ENCODE measurements at regions not wholly inside any gene's neighbourhood (a gene's known extent, or its start where the extent isn't known, plus 50 kb on each side); places are given as distances from the start of the nearest gene placed in this dataset.

GRCh38 chrX:139085404-139085803 is 373.9 kb upstream of the FGF13 start:
- no peak overlapping the region for H3K4me3 Mint-ChIP-seq
- CTCF ChIA-PET, result no interaction called here
- ATAC-seq (no peak), DNase-seq (ENCODE audit: low spot score) (no peak)
- POLR2A ChIA-PET, result no interaction called here
- no peaks in the 10 kb centered on the region for H3K27me3 Mint-ChIP-seq (ENCODE audit: low read depth)
- no peaks in the 10 kb centered on the region for H3K4me1 Mint-ChIP-seq
- no peaks in the 10 kb centered on the region for H3K9me3 Mint-ChIP-seq
- H3K27ac Mint-ChIP-seq, result no peak overlapping the region
- TF ChIP-seq ZNF138 (CRISPR knock-in tag; conservative IDR thresholded peaks at IDR 0.05), result no peak
- TF ChIP-seq ZBTB43 (CRISPR knock-in tag; IDR thresholded peaks at IDR 0.05), result no peak
- no peak for TF ChIP-seq STAT6 (CRISPR knock-in tag; conservative IDR thresholded peaks at IDR 0.05; ENCODE audit: low read depth)
- no peak for TF ChIP-seq ZNF317 (CRISPR knock-in tag; IDR thresholded peaks at IDR 0.05; ENCODE audit: borderline replicate concordance, low read depth)
- TF ChIP-seq SP1 (CRISPR knock-in tag; conservative IDR thresholded peaks at IDR 0.05), result no peak
- no peak for TF ChIP-seq ZNF121 (CRISPR knock-in tag; IDR thresholded peaks at IDR 0.05)
- no peak for TF ChIP-seq ZNF416 (CRISPR knock-in tag; IDR thresholded peaks at IDR 0.05)
- TF ChIP-seq ZNF532 (CRISPR knock-in tag; IDR thresholded peaks at IDR 0.05; ENCODE audit: borderline replicate concordance), result no peak
- TF ChIP-seq ELF4 (CRISPR knock-in tag; IDR thresholded peaks at IDR 0.05; ENCODE audit: low read depth), result no peak
- no peak for TF ChIP-seq GABPB1 (CRISPR knock-in tag; IDR thresholded peaks at IDR 0.05)
- no peak for TF ChIP-seq ZNF281 (CRISPR knock-in tag; IDR thresholded peaks at IDR 0.05)
- no peak for TF ChIP-seq PRDM15 (CRISPR knock-in tag; IDR thresholded peaks at IDR 0.05)
- TF ChIP-seq HMGXB4 (CRISPR knock-in tag; IDR thresholded peaks at IDR 0.05), result no peak
- no peak for TF ChIP-seq CTCF (IDR thresholded peaks at IDR 0.05)
- no peak for TF ChIP-seq RELA (CRISPR knock-in tag; IDR thresholded peaks at IDR 0.05; ENCODE audit: borderline replicate concordance)
- no peak for TF ChIP-seq PREB (CRISPR knock-in tag; IDR thresholded peaks at IDR 0.05; ENCODE audit: borderline replicate concordance)
- no peaks in the 10 kb centered on the region for H3K36me3 Mint-ChIP-seq

Measured in WTC11 (cell line).